Thyroid gland (tissue), 4 donors: ENCODE measurements at regions not wholly inside any gene's neighbourhood (a gene's known extent, or its start where the extent isn't known, plus 50 kb on each side); places are given as distances from the start of the nearest gene placed in this dataset.

Experiments used
- POLR2A ChIP-seq, 2 donors: fragments of 450-650 bp; IDR thresholded peaks; one replicate each; pipeline ENCODE4 v1.6.1; 2017; ENCODE audit warnings: antibody characterized with exemption in 2 of 2, mild to moderate bottlenecking in 2 of 2, moderate library complexity in 1 of 2
- TF ChIP-seq, protein P1 (sequence below), 6 experiments: fragments of 200-600 bp in 3 of 6; fragments of 450-650 bp in 3 of 6; sonication (generic) in 3 of 6; IDR thresholded peaks; one replicate each; pipeline ENCODE4 v1.5.1; 2016 to 2019; ENCODE audit warnings: antibody characterized with exemption in 6 of 6, mild to moderate bottlenecking in 2 of 6, inconsistent platforms in 1 of 6, moderate library complexity in 1 of 6

GRCh38 chr6:103983011-103983410 lies 876.7 kb downstream of the HACE1 start:
- TF ChIP-seq, protein P1, sequence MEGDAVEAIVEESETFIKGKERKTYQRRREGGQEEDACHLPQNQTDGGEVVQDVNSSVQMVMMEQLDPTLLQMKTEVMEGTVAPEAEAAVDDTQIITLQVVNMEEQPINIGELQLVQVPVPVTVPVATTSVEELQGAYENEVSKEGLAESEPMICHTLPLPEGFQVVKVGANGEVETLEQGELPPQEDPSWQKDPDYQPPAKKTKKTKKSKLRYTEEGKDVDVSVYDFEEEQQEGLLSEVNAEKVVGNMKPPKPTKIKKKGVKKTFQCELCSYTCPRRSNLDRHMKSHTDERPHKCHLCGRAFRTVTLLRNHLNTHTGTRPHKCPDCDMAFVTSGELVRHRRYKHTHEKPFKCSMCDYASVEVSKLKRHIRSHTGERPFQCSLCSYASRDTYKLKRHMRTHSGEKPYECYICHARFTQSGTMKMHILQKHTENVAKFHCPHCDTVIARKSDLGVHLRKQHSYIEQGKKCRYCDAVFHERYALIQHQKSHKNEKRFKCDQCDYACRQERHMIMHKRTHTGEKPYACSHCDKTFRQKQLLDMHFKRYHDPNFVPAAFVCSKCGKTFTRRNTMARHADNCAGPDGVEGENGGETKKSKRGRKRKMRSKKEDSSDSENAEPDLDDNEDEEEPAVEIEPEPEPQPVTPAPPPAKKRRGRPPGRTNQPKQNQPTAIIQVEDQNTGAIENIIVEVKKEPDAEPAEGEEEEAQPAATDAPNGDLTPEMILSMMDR (IDR thresholded peaks at IDR 0.05) = no peak
- no peak for TF ChIP-seq POLR2A (IDR thresholded peaks at IDR 0.05)
